H4 (cell line): ENCODE measurements at regions not wholly inside any gene's neighbourhood (a gene's known extent, or its start where the extent isn't known, plus 50 kb on each side); places are given as distances from the start of the nearest gene placed in this dataset.
"Not testable (repeated sequence)": the region's sequence is repeated elsewhere in the genome, so short reads cannot be mapped to it uniquely, and the experiment has no call there.

Experiments
- DNase-seq: peaks from one replicate; pipeline ENCODE4 v3.0.0-alpha.2; 2015; ENCODE audit warnings: low spot score

DNA sequence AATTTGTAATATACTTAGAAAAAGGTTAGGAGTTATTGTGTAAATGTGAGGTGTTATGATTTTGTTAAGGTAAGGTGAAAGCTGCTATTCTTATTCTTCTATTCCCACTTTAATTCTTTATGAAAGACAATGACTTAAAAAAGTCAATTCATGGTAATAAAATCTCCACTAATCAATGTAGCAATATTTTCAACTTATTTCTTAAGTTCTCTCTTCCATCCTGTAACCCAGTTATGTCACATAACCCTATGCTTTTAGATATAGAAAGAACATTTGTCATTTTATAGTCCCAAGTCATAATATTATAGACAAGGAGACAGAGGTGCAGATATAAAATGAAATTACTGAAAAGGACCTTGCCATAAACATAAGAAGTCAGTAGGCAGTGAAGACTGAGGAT lies 157.9 kb upstream of the SLC7A11 start:
- DNase-seq: no peak

DNA sequence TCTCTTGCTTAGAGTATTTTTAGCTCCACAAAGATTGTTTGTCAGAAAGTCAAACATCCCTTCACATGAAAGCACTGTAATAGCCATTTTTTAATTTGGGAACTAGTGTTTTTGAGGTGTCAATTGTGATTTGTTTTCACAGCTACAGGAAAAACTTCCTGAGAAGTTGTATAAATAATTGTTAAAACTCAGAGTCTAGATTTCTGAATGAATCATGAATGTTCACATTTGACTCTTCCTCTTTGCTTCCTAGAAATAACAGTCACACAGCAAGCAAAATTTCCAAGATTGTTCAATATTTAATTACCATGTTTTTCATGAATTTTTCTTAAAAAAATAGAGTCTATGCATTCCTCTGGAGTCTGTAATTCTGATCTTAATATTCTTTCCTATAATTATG lies 156.9 kb upstream of the SLC7A11 start:
- DNase-seq: no peak

DNA sequence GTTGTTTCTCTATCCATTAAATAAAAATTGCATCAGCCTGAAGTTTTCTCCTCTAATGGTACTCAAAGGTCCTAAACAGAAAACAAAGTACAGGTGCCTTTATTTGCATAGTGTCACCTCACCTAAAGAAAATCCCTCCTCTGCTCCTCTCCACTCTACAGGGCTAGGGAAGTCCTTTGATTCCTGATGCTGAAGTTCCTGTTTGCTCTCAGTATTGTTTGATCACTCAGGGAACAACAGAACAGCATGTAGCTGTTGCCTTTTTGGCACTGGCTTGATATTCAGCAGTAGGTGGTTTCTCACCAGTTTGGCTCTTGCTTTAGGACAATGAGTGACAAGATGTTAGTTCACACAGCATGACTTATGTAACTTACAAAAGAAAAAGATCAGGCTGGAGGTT lies 156.2 kb upstream of the SLC7A11 start:
- DNase-seq: no peak

DNA sequence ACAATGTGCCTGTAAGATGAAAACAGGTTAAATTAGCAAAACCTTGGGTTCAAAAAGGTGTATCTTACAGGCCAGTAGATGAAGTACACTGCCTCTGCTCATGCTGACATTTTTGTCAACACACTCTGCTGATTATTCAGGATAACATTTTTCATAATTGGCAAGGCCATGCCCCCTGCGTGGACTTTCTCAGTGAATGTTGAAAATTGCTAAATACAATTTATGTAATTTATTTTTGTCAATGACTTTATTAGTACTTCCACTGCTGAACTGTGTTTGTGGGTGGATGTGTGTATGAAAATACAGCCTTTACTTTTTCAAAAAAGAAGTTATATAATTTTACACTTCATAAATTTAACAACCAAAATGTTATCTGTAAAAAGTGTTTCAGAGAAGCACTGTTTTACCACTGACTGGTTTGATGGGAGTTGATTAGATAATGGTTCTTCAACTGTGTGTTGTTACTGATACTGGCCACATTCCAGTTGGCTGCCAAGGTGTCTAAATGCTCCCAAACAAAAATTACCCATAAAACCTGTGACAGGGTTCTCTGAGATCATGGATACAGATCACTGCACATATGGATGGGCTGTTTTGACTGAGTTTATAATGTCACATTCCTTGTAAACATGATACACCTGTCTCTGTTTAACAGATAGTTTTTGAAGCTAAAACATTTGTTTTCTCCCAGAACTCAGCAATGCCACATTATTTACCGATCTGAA lies 151.9 kb upstream of the SLC7A11 start:
- no peak for DNase-seq

DNA sequence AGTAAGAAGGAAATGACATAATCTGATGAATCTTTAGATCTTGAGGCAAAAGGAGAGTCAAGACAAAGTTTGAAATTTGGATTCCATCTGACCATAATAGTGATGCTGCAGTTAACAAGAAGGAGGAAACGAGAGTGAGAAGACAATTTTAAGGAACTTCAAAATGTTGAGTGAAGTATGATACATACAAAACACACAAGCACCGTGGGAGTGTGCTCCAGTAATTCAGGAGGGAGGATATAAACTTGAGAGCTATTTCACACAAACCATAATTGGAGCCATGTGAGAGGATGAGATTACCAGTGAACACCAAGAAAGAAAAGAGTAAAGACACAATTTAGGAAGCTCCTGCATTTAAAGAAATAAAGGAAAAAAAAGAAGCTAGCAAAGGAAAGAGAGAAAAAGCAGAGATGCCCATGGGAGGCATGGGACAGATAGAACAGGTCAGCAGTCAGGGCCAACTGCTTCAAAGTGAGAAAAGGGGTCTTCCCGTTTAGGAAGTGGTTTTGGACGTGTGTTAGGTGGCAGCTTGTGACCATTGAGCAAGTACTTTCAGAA lies 150.7 kb upstream of the SLC7A11 start:
- DNase-seq: no peak

DNA sequence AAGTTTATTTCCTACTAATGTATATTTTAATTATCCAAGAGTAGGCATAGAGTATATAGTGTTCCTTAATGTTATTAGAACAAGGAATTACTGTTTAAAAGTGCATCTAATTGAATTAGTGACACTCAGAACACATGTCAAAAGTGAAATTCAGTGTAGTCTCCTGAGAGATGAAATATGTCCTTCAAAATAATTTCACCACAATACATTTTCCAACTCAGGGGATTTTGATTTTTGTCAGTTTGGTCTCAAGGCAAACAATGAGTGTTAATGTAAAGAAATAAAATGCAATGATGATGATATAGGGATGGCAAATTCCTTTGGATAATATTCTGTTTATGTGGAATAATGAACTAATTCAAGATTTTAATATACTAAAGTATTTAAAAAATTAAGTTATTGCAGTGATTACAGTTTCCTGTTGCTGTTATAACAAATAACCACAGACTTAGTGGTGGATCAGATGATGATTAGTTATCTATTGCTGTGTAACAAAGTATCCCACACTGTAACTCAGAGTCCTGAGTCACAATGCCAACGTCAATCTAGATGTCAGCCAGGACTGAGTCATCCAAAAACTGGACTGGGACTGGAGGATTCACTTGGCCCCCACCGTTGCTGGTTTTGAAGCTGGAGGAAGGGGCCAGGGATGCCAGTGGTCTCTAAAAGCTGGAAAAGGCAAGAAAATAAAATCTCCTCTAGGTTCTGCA lies 148.0 kb upstream of the SLC7A11 start:
- no peak for DNase-seq

DNA sequence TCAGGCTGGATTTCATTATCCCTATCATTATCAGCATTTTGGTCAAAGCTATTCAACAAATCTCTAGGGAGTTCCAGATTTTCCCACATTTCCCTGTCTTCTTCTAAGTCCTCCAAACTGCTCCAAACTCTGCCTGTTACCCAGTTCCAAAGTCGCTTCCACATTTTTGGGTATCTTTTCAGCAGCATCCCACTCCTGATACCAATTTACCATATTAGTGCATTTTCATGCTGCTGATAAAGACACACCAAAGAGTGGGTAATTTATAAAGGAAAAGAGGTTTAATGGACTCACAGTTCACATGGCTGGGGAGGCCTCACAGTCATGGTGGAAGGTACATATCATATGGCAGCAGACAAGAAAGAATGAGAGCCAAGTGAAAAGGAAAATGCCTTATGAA lies 132.8 kb upstream of the SLC7A11 start:
- DNase-seq: no peak

DNA sequence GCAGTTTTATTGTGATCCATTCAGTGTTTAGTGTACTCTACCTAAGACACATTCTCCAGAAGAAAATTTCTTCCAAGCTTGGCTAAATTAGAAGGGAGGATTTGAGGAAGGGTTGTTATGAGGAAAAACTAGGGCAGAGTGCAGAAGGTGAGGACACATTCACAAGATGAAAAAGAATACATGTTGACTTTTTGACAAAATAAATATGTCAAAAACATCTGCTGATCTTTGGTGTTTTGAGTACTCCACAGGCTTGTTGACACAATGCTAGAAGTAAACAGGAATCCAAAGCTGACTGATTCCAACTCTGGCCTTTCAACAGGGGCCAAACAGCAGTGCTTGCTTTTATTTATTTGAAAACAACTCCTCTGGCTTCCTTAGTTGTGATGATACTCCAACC lies 125.8 kb upstream of the SLC7A11 start:
- no peak for DNase-seq

DNA sequence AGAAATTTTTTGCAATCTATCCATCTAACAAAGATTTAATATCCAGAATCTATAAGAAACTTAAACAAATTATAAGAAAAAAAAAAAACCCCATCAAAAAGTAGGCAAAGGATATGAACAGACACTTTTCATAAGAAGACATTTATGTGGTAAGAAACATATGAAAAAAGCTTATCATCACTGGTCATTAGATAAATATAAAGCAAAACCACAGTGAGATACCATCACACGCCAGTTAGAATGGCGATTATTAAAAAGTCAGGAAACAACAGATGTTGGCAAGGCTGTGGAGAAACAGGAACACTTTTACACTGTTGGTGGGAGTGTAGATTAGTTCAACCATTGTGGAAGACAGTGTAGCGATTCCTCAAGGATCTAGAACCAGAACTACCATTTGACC lies 110.3 kb upstream of the SLC7A11 start:
- not testable (repeated sequence) for DNase-seq

DNA sequence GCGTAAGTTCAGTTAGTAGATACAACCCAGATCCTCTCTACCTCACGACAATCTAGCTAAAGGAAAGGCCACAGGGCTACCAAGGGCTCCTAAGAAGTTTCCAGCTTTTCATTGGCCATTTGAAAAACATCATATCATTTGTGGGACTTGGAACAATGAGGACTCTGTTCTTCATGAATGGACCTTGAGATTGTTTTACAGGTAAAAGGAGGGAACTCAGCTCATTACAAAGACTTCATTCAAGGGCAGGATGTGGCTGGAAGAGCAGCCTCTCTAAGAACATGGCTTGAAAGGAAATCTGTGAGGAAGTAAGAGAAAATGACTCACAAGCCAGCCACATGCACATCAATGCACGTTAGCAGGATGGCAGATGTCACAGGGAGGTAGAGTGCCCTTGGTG lies 105.9 kb upstream of the SLC7A11 start:
- DNase-seq: peak; percentile 30

DNA sequence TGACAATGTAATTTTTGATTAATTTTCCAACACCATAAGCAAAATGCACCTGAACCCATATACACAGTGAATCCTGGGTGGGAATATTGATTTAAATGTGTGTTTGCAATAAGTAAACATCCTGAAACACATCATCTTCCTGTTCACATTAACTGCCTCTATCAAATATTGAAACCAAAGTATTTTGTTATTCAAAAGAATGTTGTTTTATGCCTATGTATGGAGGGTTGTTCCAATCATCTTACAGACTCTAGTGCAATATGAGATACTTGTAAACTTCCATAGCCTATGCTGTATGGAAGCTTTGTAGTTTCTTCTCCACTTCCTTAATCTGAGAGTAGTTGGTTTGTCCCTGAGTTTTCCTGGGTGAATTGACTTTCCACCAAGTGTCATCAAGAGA lies 105.4 kb upstream of the SLC7A11 start:
- DNase-seq: no peak

DNA sequence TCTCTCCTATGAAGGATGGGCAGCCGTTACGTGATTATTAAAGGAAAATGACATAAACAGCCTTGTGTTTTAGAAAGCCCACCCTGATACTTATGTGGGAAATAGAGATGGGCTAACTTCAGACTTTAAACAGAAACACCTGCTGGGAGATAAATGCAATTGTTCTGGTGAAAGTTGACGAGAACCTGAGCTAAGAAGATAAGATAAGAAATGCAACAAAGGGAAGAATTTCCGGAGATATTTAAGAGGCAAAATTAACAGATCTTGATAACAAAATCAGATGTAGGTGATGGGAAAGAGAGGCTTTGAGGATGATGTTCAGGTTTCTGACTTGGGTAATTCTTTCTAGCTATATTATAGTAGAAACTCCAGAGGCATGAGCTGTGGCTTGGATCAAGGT lies 102.7 kb upstream of the SLC7A11 start:
- no peak for DNase-seq

DNA sequence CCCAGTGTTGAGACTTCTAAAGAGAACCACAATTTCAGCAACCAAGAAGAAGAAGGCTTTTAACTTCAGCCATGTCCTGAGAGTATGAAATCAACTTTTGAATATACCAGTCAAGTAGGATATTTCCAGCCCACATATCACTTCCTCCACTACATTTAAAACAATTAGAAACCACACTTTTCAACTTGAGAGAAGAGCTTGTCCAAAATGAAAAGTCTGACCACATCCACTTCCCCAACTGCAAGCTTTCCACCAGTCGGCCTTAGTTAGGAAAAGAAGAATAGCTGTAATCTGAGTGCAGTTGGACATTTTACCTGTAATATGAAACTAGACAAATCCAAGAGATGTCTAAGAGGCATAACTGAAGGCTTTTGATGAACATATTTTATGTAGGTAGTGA lies 101.9 kb upstream of the SLC7A11 start:
- DNase-seq: no peak

DNA sequence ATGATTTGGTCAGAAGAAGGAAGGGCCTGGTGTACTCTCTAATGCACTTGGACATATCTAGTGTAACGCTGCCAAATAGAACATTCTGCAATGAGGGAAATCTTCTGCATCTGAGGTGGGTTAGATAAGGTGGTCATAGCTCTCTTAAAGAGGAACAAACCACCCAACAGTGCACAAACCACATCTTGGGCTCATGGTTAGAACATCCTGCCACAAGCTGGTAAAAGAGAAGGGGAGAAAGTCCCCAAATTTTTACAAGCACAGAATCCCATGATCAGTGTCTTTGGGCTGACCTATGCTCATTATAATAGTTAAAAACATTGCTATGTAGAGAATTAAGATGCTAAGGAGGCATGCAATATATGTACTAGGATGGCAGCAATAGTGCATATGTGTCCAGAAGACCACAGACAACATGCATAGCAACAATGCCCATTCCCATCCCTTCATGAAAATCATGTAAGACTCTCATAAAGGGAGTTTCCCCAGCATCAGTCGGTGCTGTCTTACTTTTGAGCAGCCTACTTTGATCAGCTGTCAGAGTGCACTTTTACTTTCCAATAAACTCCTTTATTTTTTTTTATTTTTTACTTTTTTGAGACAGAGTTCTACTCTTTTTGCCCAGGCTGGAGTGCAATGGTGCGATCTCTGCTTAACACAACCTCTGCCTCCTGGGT lies 99.7 kb upstream of the SLC7A11 start:
- no peak for DNase-seq

DNA sequence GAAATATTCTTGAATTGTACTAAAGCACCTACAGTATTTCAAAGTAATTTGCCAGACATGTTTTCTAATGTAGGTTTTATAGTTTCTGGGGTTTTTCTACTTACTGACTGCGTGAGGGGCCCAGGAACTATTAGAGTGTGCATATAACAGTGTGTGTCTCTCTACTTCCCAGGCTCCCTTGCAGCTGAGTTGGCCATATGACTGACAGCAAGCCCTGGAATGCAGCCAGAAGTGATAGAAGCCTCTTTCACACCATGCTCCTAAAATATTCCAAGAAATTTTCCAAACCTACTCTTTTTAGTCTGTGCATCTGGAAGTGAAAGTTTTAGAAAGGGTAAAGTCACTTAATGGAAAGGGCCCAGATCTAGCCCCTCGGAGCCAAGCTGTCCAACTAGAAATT lies 96.7 kb upstream of the SLC7A11 start:
- no peak for DNase-seq

DNA sequence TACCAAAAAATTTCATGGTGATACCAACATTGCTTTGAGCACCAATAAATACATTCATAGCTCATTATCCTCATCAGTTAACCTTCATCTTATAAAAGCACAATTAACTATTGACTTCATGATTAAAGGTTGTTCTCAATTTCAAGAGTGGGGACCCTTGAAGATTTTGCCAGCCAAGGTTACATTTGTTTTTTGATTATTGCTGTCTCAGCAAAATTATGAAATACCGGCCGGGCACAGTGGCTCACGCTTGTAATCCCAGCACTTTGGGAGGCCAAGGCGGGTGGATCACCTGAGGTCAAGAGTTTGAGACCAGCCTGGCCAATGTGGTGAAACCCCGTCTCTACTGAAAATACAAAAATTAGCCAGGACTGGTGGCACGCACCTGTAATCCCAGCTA lies 96.1 kb upstream of the SLC7A11 start:
- not testable (repeated sequence) for DNase-seq

DNA sequence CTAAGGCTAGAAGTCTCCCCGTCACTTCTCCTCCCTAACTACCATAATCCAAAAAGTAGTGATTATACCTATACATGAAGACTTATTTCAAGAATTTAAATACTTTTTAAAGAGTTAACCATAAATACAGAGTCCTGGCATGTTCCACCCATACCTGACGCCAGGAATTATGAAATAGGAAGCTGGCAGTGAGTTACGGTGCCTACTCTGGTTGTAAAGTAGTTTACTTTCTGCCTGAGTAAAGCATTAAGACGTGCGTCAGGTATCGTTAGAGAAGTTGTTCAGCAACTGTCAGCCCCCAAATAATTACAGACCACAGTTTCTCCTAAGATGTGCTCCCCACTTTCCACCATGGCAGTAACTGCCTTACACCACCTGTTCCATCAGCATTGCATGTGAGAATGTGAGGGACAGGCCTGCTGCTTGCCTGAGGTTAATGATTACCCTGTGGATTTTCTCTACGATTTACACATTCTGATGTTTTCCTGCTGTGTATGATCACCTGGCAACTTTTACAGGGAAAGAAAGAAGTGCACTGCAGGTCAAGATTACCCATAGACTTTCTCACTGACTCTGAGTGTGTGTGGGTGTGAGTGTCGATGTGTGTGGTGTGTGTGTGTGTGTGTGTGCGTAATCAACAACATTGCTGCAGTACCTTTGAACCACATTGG lies 92.3 kb upstream of the SLC7A11 start:
- DNase-seq: no peak

DNA sequence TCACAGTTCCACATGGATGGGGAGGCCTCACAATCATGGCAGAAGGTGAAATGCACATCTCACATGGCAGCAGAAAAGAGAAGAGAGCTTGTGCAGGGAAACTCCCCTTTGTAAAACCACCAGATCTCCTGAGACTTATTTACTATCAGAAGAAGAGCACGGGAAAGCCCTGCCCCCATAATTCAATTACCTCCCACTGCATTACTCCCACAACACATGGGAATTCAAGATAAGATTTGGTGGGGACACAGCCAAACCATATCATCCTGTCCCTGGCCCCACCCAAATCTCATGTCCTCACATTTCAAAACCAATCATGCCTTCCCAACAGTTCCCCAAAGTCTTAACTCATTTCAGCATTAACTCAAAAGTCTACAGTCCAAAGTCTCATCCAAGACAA lies 90.3 kb upstream of the SLC7A11 start:
- DNase-seq: not testable (repeated sequence)

DNA sequence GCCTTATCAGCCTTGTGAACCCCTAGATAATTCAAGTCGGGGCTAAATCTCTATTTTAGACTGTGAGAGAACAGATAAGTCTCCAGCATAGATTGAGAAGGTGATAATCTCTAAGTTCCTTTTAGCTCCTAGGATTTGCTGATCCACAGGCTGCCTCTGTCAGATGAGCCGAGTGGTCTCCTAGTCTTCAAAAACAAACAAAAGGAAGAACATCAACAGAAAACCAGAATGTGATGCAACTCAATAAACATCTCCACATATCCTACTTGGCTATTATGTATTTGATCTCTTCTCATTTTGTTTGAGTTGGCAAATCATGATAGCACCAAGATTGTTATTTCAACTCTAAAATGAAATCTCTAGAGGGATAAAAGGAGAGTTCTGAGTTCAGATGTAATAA lies 88.4 kb upstream of the SLC7A11 start:
- no peak for DNase-seq

DNA sequence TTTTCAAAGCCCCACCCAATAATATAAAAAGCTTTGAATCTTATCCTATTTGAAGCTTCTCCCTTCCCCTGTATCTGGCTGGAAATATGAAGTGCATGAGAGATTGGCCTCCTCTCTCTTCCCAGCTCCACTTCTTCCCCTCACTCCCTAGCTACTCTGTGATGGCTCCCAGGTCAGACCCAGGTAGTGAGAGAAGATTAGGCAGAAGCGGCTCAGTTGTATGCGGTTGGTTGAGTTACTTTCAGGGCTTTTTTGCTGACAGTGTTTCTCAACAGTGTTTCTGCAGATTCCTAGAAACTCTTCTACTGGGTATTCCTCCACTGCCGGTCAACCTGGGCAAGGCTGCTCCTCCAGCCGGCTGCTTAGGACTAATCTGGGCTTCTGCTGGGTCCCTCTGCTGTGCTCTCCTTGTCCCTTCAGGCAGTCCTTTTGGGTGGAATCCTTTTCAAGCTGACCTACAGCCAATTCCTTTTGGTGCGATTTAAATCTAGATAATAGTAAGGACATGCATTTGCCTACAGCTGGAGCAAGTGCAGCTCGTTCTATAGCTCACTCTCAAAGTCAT lies 87.4 kb upstream of the SLC7A11 start:
- DNase-seq: no peak

DNA sequence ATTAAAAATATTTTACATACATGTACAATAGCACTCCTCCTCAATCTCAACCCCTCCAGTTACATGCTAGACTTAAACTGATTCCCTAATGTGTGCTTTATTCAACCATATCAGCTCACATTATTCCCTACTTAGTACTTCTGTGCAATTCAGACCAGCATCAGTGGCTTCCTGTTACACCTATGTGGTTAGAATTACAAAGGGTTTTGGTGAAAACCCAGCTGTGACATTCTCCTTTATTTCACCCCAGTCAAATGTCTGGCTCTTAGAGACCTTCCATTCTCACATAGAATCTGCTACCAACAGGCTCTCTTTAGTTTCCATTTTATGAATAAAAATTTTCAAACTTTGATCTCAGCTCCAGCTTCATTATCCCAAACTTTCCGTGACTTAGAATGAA lies 85.2 kb upstream of the SLC7A11 start:
- DNase-seq: no peak

DNA sequence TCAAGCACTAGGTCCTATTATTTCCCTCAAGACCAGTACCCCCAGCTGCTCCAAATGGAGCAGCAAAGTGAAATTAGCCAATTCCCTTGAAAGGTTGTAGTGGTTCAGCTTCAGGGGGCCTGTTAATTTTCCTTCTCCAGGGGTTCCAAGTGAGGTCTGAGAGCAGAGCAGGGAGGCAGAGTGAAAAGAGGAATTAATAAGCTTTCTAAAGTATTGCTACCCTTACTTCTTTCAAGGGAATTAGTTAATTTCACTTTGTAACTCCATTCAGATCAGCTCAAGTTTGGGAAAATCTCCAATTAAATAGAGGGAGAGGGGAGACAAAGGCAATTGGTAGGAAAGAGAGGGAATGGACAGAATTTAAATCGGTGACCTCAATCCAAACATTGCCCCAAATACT lies 78.7 kb upstream of the SLC7A11 start:
- no peak for DNase-seq
